GM12878 (cell line): ENCODE measurements at regions not wholly inside any gene's neighbourhood (a gene's known extent, or its start where the extent isn't known, plus 50 kb on each side); places are given as distances from the start of the nearest gene placed in this dataset.

Source experiments
- ATAC-seq: fragments of 200-7000 bp; cut with Tn5 transposase; 3 replicates; pipeline ENCODE4 v1.9.1; 2020; ENCODE audit warnings: mild to moderate bottlenecking, moderate library complexity
- BruUV-seq: library from RNA; stranded (reverse); fragments of 400-500 nt; replicated peaks from 2 replicates; lab custom pipeline; 2021; lab: Mats Ljungman, UMichigan
- CTCF ChIA-PET: fragments of 300-600 bp; sonication (Branson Sonifier 250); formaldehyde crosslinking; extraction: SDS; loops from one replicate; lab custom pipeline; 2021; ENCODE audit warnings: inconsistent platforms; lab: Yijun Ruan, JAX
- POLR2A ChIA-PET: fragments of 350-600 bp; formaldehyde crosslinking; extraction: SDS; loops from one replicate; lab custom pipeline; 2021; ENCODE audit warnings: inconsistent platforms; lab: Charles Lee
- RAD21 ChIA-PET: fragments of 300-600 bp; sonication (Branson Sonifier 250); formaldehyde crosslinking; loops from one replicate; lab custom pipeline; 2023; ENCODE audit warnings: antibody characterized with exemption; ENCODE audit not compliant: unreplicated experiment; lab: Charles Lee
- SMC1A ChIA-PET: fragments of 300-600 bp; sonication (Branson Sonifier 250); formaldehyde crosslinking; loops from one replicate; lab custom pipeline; 2023; ENCODE audit not compliant: unreplicated experiment, uncharacterized antibody; lab: Charles Lee
- DNase-seq: peaks from one replicate; pipeline ENCODE4 v3.0.0-alpha.2; 2011; ENCODE audit warnings: low read depth, low spot score
- FAIRE-seq: peaks from 3 replicates; lab custom pipeline; 2011; peaks lifted over from hg19 to GRCh38; lab: Jason Lieb, UNC
- H2AFZ ChIP-seq: 2 replicates; pipeline ENCODE4 v1.6.0; 2011; ENCODE audit warnings: low read depth, low read length, control low read depth; ENCODE audit not compliant: control insufficient read depth
- H3K27ac ChIP-seq: 2 replicates; pipeline ENCODE4 v1.5.1; 2011; ENCODE audit warnings: control low read depth; ENCODE audit not compliant: control insufficient read depth, insufficient read depth
- H3K27me3 ChIP-seq, 2 experiments: replicated peaks in 1 of 2; 2 replicates each; pipeline versions ENCODE4 v1.6.0 to v1.6.1; 2011; ENCODE audit warnings: low read length in 1 of 2; ENCODE audit not compliant: control insufficient read depth in 2 of 2, insufficient read depth in 2 of 2
- H3K36me3 ChIP-seq, 2 experiments: 2 replicates each; pipeline ENCODE4 v1.5.1; 2011; ENCODE audit warnings: low read length in 1 of 2; ENCODE audit not compliant: control insufficient read depth in 2 of 2, insufficient read depth in 2 of 2
- H3K4me1 ChIP-seq: 2 replicates; pipeline ENCODE4 v1.6.1; 2011; ENCODE audit warnings: mild to moderate bottlenecking, low read length, moderate library complexity, mixed read lengths; ENCODE audit not compliant: control insufficient read depth, insufficient read depth
- H3K4me2 ChIP-seq: 2 replicates; pipeline ENCODE4 v1.6.0; 2011; ENCODE audit warnings: control low read depth; ENCODE audit not compliant: control insufficient read depth, insufficient read depth
- H3K4me3 ChIP-seq: fragments of 200-600 bp; sonication (generic); 2 replicates; pipeline ENCODE4 v1.5.1; 2016
- H3K79me2 ChIP-seq: 2 replicates; pipeline ENCODE4 v1.6.0; 2011; ENCODE audit warnings: low read length; ENCODE audit not compliant: control insufficient read depth, insufficient read depth
- H3K9ac ChIP-seq: 2 replicates; pipeline ENCODE4 v1.8.0; 2011; ENCODE audit warnings: low read length, control low read depth, mixed read lengths; ENCODE audit not compliant: control insufficient read depth, insufficient read depth
- H3K9me3 ChIP-seq: replicated peaks from 3 replicates; pipeline ENCODE4 v1.5.1; 2011; ENCODE audit warnings: mild to moderate bottlenecking, low read length; ENCODE audit not compliant: control insufficient read depth, insufficient read depth
- H4K20me1 ChIP-seq: 2 replicates; pipeline ENCODE4 v1.6.0; 2011; ENCODE audit not compliant: control insufficient read depth, insufficient read depth
- BHLHE40 ChIP-seq, 2 experiments: fragments of 450-650 bp in 1 of 2; IDR thresholded peaks; 2 replicates each; pipeline ENCODE4 v1.6.1; 2011 to 2017; ENCODE audit warnings: low read depth in 2 of 2, borderline replicate concordance in 1 of 2, improper control_type of control experiment in 1 of 2, low read length in 1 of 2, mild to moderate bottlenecking in 1 of 2
- CBX3 ChIP-seq: fragments of 200-600 bp; sonication (generic); IDR thresholded peaks from 2 replicates; pipeline ENCODE4 v1.6.1; 2016; ENCODE audit warnings: low read depth, borderline replicate concordance
- EP300 ChIP-seq, 2 experiments: fragments of 150-350 bp in 1 of 2; IDR thresholded peaks; 2 replicates each; pipeline ENCODE4 v1.6.1; 2011 to 2012; ENCODE audit warnings: low read depth in 2 of 2, low read length in 2 of 2, borderline replicate concordance in 1 of 2, improper control_type of control experiment in 1 of 2, inconsistent platforms in 1 of 2; ENCODE audit not compliant: control insufficient read depth in 1 of 2
- KDM1A ChIP-seq: fragments of 200-600 bp; sonication (generic); IDR thresholded peaks from 2 replicates; pipeline ENCODE4 v1.6.1; 2016; ENCODE audit warnings: borderline replicate concordance
- MYB ChIP-seq: fragments of 150-350 bp; IDR thresholded peaks from 2 replicates; pipeline ENCODE4 v1.6.1; 2014; ENCODE audit warnings: mild to moderate bottlenecking, low read depth, low read length, borderline replicate concordance
- POLR2AphosphoS5 ChIP-seq: IDR thresholded peaks from 2 replicates; pipeline ENCODE4 v1.6.1; 2011; ENCODE audit warnings: mild to moderate bottlenecking, low read length, inconsistent platforms
- POU2F2 ChIP-seq: IDR thresholded peaks from 3 replicates; pipeline ENCODE4 v1.6.1; 2011; ENCODE audit warnings: low read depth, mild to moderate bottlenecking, low read length, borderline replicate concordance
- PRDM15 ChIP-seq: fragments of 450-650 bp; formaldehyde crosslinking; IDR thresholded peaks from 2 replicates; pipeline ENCODE4 v1.4.0; 2020; ENCODE audit warnings: mild to moderate bottlenecking, moderate library complexity
- SPI1 ChIP-seq: IDR thresholded peaks from 2 replicates; pipeline ENCODE4 v1.6.1; 2011; ENCODE audit warnings: low read depth, mild to moderate bottlenecking, low read length, moderate library complexity, borderline replicate concordance; ENCODE audit not compliant: insufficient read depth
- TCF3 ChIP-seq: IDR thresholded peaks from 2 replicates; pipeline ENCODE4 v1.6.1; 2012; ENCODE audit warnings: low read depth, mild to moderate bottlenecking, low read length, borderline replicate concordance; ENCODE audit not compliant: insufficient read depth
- WRNIP1 ChIP-seq: IDR thresholded peaks from 2 replicates; pipeline ENCODE4 v1.6.1; 2011; ENCODE audit warnings: low read depth, low read length, improper control_type of control experiment, borderline replicate concordance
- ZBTB11 ChIP-seq: fragments of 450-650 bp; formaldehyde crosslinking; IDR thresholded peaks from 2 replicates; pipeline ENCODE4 v1.5.0; 2022; ENCODE audit warnings: mild to moderate bottlenecking, missing genetic modification characterization
- WGBS: methylation state at CpG from one replicate; pipeline ENCODE4 v1.1.6; 2016; ENCODE audit warnings: low lambda C conversion rate; ENCODE audit not compliant: insufficient replicate concordance, insufficient coverage; ENCODE audit errors: missing lambda C conversion rate; 5-methylcytosine and 5-hydroxymethylcytosine counted together
- in situ Hi-C: fragments of 300-500 bp; cut with MboI; formaldehyde crosslinking; loops from 9 replicates; pipeline ENCODE4 v1.14.3; 2018; ENCODE audit warnings: mixed read lengths
- intact Hi-C: fragments of 100-400 bp; cut with micrococcal nuclease; formaldehyde crosslinking; loops from one replicate; pipeline ENCODE4 v1.14.2; 2022; ENCODE audit not compliant: unreplicated experiment

- TF ChIP-seq SPI1 (no peak), POLR2AphosphoS5 (no peak), KDM1A (no peak), BHLHE40 (IDR thresholded peaks at IDR 0.05; ENCODE audit: borderline replicate concordance in 1 of 2, low read depth in 2 of 2, low read length in 1 of 2) (no peak), CBX3 (no peak), ZBTB11 (CRISPR knock-in tag) (no peak), POU2F2 (no peak), WRNIP1 (no peak), TCF3 (no peak)
These were observed 447.3 kb downstream of the TAFA4 start (continued) for GRCh38 chr3:68485051-68485450.

GRCh38 chr3:68483601-68484000, 448.7 kb downstream of the TAFA4 start:
- Histone ChIP-seq H3K36me3 (no peaks in the 10 kb centered on the region), H3K9ac (no peak overlapping the region), H3K79me2 (no peaks in the 10 kb centered on the region), H3K9me3 (no peaks in the 10 kb centered on the region), H3K4me3 (no peak overlapping the region), H3K27ac (no peak overlapping the region), H3K27me3 (no peaks in the 10 kb centered on the region), H4K20me1 (no peaks in the 10 kb centered on the region), H3K4me2 (no peak overlapping the region), H3K4me1 (no peaks in the 10 kb centered on the region), H2AFZ (no peak overlapping the region)
- 0% methylated on average over 3 of the region's 3 CpGs for WGBS
- FAIRE-seq (no peak), DNase-seq (no peak), ATAC-seq (no peak)
- CTCF ChIA-PET, result interaction anchor here (1.8 kb wide), 1 partner anchor 29 kb away, joined by 4 read pairs; no protein-coding TSS in a partner anchor
- SMC1A ChIA-PET, result no interaction called here
- BruUV-seq, result no TSS peak
- RAD21 ChIA-PET, result no interaction called here
- POLR2A ChIA-PET, result no interaction called here
- intact Hi-C loops (no loop called here), in situ Hi-C loops (no loop called here)
- no peak for TF ChIP-seq PRDM15 (CRISPR knock-in tag)
- TF ChIP-seq MYB, result no peak
- no peak for TF ChIP-seq EP300 (IDR thresholded peaks at IDR 0.05; ENCODE audit: borderline replicate concordance in 1 of 2, control insufficient read depth in 1 of 2, low read depth in 2 of 2, low read length in 2 of 2)
